ENCODE measurements at regions not wholly inside any gene's neighbourhood (a gene's known extent, or its start where the extent isn't known, plus 50 kb on each side); places are given as distances from the start of the nearest gene placed in this dataset.

DNA sequence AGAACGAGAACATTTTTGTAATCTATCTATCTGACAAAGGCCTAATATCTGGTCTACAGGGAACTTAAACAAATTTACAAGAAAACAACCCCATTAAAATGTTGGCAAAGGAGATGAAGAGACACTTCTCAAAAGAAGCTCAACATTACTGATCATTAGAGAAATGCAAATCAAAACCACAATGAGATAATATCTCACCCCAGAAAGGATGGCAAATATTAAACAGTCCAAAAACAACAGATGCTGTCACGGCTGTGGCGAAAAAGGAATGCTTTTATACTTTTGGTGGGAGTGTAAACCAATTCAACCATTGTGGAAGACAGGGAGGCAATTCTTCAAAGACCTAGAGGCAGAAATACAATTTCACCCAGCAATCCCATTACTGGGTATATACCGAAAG lies 2284.8 kb downstream of the ARAP2 start:
- Histone ChIP-seq H3K79me2 (ENCODE audit: insufficient read depth, low read length) (no peaks in the 10 kb centered on the region), H3K9me2 (ENCODE audit: insufficient read depth) (no peaks in the 10 kb centered on the region), H3K4me2 (ENCODE audit: low read length) (no peak overlapping the region), H3K4me3 (replicated peaks in 1 of 2; ENCODE audit: low read depth in 1 of 2, low read length in 2 of 2) (no peak overlapping the region), H3K9ac (ENCODE audit: low read length) (no peak overlapping the region), H4K20me1 (ENCODE audit: insufficient read depth) (no peaks in the 10 kb centered on the region), H2AFZ (ENCODE audit: low read depth, low read length, poor library complexity, severe bottlenecking) (no peak overlapping the region), H3K27me3 (ENCODE audit: insufficient read depth, low read length) (no peaks in the 10 kb centered on the region), H3K36me3 (ENCODE audit: control insufficient read depth in 1 of 2, insufficient read depth in 2 of 2, low read length in 2 of 2) (no peaks in the 10 kb centered on the region), H3K9me3 (ENCODE audit: control insufficient read depth in 1 of 2, insufficient read depth in 1 of 2, low read depth in 1 of 2, low read length in 2 of 2) (no peaks in the 10 kb centered on the region), H3K27ac (ENCODE audit: low read depth, low read length) (no peak overlapping the region), H3K4me1 (ENCODE audit: control insufficient read depth in 1 of 2, insufficient read depth in 2 of 2, low read length in 2 of 2) (no peaks in the 10 kb centered on the region)
- POLR2A ChIA-PET, result no interaction called here
- no TSS peak for BruUV-seq (replicated peaks)
- intact Hi-C loops (cut with micrococcal nuclease), result no loop called here
- DNase-seq (ENCODE audit: low read depth, low spot score) (no peak), ATAC-seq (no peak)
- CTCF ChIA-PET, result no interaction called here
- TF ChIP-seq CEBPB (IDR thresholded peaks at IDR 0.05; ENCODE audit: low read depth) (no peak), CBX3 (IDR thresholded peaks at IDR 0.05; ENCODE audit: low read depth) (no peak), EGR1 (IDR thresholded peaks at IDR 0.05; ENCODE audit: low read depth) (no peak), FOSL1 (IDR thresholded peaks at IDR 0.05; ENCODE audit: low read depth) (no peak)
- RAD21 ChIA-PET (ENCODE audit: low non-redundant PET in 1 of 2, low total read pairs in 2 of 2, uncharacterized antibody in 2 of 2, unreplicated experiment in 2 of 2), result no interaction called here

DNA sequence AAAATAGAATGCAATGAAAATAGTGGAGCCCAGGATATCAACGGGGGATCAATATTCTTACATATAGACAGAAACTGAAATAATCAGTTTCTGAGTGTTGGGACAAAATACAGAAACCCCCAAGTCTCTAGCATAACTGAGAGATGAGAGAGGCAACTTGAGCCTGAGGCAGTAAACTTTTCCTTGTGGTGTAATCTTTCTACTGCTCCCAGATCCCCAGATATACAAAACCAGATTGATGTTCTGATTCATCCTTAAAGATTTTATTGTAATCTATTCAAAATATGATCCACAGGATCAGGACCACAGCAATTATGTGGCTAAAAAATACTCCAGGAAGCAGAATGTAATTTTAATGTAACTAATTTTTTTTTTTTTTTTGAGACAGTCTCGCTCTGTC lies 2282.6 kb downstream of the ARAP2 start:
- intact Hi-C loops (cut with micrococcal nuclease), result no loop called here
- H3K36me3 ChIP-seq (ENCODE audit: control insufficient read depth in 1 of 2, insufficient read depth in 2 of 2, low read length in 2 of 2), result no peaks in the 10 kb centered on the region
- no peaks in the 10 kb centered on the region for H4K20me1 ChIP-seq (ENCODE audit: insufficient read depth)
- POLR2A ChIA-PET, result no interaction called here
- H3K9me2 ChIP-seq (ENCODE audit: insufficient read depth), result no peaks in the 10 kb centered on the region
- H3K27me3 ChIP-seq (ENCODE audit: insufficient read depth, low read length), result no peaks in the 10 kb centered on the region
- H3K9me3 ChIP-seq (ENCODE audit: control insufficient read depth in 1 of 2, insufficient read depth in 1 of 2, low read depth in 1 of 2, low read length in 2 of 2), result no peaks in the 10 kb centered on the region
- H2AFZ ChIP-seq (ENCODE audit: low read depth, low read length, poor library complexity, severe bottlenecking), result no peak overlapping the region
- no peak overlapping the region for H3K4me3 ChIP-seq (replicated peaks in 1 of 2; ENCODE audit: low read depth in 1 of 2, low read length in 2 of 2)
- H3K4me2 ChIP-seq (ENCODE audit: low read length), result no peak overlapping the region
- RAD21 ChIA-PET (ENCODE audit: low non-redundant PET in 1 of 2, low total read pairs in 2 of 2, uncharacterized antibody in 2 of 2, unreplicated experiment in 2 of 2), result no interaction called here
- no TSS peak for BruUV-seq (replicated peaks)
- ATAC-seq, result no peak
- CTCF ChIA-PET, result no interaction called here
- no peaks in the 10 kb centered on the region for H3K79me2 ChIP-seq (ENCODE audit: insufficient read depth, low read length)
- no peak overlapping the region for H3K9ac ChIP-seq (ENCODE audit: low read length)
- TF ChIP-seq SIN3A (IDR thresholded peaks at IDR 0.05; ENCODE audit: low read depth) (no peak), SP1 (IDR thresholded peaks at IDR 0.05; ENCODE audit: low read depth) (no peak), ELF1 (IDR thresholded peaks at IDR 0.05; ENCODE audit: borderline replicate concordance, low read depth) (no peak)
- TF ChIP-seq, protein P1, sequence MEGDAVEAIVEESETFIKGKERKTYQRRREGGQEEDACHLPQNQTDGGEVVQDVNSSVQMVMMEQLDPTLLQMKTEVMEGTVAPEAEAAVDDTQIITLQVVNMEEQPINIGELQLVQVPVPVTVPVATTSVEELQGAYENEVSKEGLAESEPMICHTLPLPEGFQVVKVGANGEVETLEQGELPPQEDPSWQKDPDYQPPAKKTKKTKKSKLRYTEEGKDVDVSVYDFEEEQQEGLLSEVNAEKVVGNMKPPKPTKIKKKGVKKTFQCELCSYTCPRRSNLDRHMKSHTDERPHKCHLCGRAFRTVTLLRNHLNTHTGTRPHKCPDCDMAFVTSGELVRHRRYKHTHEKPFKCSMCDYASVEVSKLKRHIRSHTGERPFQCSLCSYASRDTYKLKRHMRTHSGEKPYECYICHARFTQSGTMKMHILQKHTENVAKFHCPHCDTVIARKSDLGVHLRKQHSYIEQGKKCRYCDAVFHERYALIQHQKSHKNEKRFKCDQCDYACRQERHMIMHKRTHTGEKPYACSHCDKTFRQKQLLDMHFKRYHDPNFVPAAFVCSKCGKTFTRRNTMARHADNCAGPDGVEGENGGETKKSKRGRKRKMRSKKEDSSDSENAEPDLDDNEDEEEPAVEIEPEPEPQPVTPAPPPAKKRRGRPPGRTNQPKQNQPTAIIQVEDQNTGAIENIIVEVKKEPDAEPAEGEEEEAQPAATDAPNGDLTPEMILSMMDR (IDR thresholded peaks at IDR 0.05 in 2 of 3, conservative IDR thresholded peaks at IDR 0.05 in 1 of 3; ENCODE audit: borderline replicate concordance in 1 of 3, insufficient read depth in 1 of 3, low read depth in 2 of 3, low read length in 2 of 3), result no peak
- no peak overlapping the region for H3K27ac ChIP-seq (ENCODE audit: low read depth, low read length)
- no peak for DNase-seq (ENCODE audit: low read depth, low spot score)
- H3K4me1 ChIP-seq (ENCODE audit: control insufficient read depth in 1 of 2, insufficient read depth in 2 of 2, low read length in 2 of 2), result no peaks in the 10 kb centered on the region

Measured in HCT116 (cell line).